GM12873 (cell line): ENCODE measurements at regions not wholly inside any gene's neighbourhood (a gene's known extent, or its start where the extent isn't known, plus 50 kb on each side); places are given as distances from the start of the nearest gene placed in this dataset.

Experiments used
- CTCF ChIP-seq: IDR thresholded peaks from 2 replicates; pipeline ENCODE4 v1.5.1; 2012; ENCODE audit warnings: low read depth, mild to moderate bottlenecking, moderate library complexity, low read length, control low read depth; ENCODE audit not compliant: insufficient read depth; ENCODE audit errors: missing control alignments

GRCh38 chr2:44118257-44118656 is 50.4 kb upstream of the PPM1B start:
- TF ChIP-seq CTCF: no peak
